ENCODE measurements at regions not wholly inside any gene's neighbourhood (a gene's known extent, or its start where the extent isn't known, plus 50 kb on each side); places are given as distances from the start of the nearest gene placed in this dataset.

- no peak for TF ChIP-seq CTCF (IDR thresholded peaks at IDR 0.05)
- TF ChIP-seq POLR2A (IDR thresholded peaks at IDR 0.05), result no peak
These were observed 189.3 kb upstream of the LHX5 start for GRCh38 chr12:113660936-113661335.
